ENCODE measurements at regions not wholly inside any gene's neighbourhood (a gene's known extent, or its start where the extent isn't known, plus 50 kb on each side); places are given as distances from the start of the nearest gene placed in this dataset.
"Not testable (repeated sequence)": the region's sequence is repeated elsewhere in the genome, so short reads cannot be mapped to it uniquely, and the experiment has no call there.

DNA sequence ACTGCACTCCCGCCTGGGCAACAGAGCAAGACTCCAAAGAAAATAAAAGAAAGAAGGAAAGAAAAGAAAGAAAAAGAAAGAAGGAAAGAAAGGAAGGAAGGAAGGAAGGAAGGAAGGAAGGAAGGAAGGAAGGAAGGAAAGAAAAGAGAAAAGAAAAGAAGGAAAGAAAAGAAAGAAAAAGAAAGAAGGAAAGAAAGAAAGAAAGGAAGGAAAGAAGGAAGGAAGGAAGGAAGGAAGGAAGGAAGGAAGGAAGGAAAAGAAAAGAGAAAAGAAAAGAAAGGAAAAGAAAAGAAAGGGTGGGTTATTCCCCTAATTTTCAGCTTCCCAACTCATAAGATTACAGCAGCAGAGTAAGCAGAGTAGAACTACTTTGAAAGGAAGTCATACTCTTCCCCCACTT lies 64.4 kb downstream of the TMEM200C start:
- DNase-seq = not testable (repeated sequence)

DNA sequence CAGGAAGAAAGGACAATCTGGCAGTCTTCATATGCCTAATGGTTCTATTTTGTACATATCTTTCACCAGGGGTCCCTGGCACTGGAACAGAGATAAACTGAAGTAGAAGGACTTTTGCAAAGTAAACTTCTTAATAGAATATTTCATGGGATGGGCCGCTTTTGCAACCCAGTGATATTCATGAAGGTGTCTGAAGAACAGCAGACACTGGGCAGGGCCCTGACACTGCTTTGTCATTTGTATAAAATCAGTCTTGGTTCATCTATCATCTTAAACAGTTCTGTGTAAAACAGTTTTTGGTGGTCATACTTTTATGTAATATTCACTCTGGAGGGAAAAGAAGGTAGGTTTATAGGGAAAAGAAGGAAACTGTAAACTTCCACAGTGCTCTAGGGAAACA lies 66.4 kb downstream of the TMEM200C start:
- DNase-seq = no peak

DNA sequence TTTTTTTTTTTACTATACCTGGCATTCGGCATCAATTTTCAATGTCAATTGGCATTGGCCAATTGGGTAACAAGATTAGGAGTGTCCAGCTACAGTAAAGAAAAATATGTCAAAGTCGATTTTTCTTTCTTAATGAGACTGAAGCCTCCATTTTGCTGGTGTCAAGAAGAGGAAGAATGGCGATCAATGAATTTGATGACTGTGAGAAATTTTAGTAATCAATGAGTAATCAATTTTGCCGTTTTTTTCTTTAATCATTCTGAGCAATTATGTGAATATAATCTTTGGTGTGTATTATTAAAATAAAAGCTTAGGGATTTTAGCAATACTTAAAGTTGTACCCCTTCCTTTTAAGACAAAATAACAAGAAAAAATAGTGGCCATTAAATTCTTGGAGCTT lies 69.7 kb downstream of the TMEM200C start:
- DNase-seq = no peak

DNA sequence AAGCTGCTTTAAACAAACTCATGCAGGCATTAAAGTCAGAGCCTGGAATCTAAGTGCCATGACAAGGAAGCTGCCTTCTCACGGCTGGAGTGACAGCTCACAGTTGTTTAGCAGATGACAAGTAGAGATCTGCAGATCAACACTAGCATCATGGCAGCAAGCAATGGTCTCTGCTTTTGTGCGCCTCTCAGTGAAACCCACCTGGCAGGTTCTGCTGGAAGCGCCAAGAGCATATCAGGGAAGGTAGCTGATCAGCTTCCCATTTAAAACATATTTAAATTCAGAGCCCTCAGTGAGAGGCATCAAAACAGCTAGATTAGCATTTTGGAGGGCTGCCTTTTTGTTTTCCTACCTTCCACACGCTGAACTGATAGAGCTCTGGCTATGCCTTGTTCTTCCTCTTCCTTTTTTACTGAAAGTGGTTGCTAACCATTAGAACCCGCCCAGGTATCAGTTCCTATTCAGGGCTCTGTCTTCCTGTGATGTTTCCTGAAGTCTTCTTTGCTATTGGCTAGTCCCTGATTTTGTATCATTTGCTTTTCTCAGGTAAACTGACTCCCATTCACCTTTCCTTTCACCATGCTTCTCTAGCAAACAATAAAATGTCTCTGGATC lies 70.8 kb downstream of the TMEM200C start:
- DNase-seq = no peak

DNA sequence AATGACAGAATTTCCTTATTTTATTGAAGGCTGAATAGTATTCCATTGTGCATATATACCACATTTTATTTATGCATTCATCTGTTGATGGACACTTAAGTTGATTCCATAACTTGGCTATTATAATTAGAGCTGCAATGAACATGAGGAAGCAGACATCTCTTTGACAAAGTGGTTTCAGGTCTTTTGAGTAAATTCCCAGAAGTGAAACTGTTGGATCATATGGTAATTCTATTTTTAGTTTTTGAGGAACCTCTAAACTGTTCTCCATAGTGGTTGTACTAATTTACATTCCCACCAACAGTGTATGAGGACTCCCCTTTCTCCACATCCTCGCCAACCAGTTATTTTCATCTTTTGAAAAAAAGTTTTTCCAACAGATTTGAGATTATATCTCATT lies 77.5 kb downstream of the TMEM200C start:
- DNase-seq = no peak

DNA sequence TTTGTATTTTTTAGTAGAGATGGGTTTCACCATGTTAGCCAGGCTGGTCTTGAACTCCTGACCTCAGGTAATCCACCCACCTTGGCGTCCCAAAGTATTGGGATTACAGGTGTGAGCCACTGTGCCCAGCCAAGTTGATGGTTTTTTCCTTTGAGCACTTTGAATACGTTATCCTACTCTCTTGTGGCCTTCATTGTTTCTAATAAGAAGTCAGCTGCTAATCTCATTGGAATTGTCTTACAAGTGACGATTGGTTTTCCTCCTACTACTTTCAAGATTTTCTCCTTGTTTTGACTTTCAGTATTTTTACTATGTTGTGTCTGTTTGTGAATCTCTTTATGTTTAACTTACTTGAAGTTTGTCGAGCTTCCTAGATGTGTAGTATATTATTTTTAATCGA lies 88.5 kb downstream of the TMEM200C start:
- DNase-seq = no peak

DNA sequence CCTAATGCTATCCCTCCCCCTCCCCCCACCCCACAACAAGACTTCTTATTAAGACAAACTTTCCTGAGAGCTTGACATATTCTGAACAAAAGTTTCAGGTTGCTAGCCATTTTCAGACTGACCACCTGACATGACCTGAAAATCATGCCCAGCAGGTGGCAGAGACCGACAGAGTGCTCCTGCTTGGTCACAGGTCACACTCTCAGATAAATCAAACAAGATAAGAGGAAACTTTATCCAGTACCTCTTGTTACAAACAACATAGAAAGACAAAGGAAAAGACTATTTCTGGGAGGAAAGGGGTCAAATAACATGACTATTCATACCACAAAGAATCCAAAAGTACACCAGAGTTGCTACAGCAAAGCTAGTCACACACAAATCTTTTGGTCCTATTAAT lies 107.4 kb downstream of the TMEM200C start:
- DNase-seq = no peak

DNA sequence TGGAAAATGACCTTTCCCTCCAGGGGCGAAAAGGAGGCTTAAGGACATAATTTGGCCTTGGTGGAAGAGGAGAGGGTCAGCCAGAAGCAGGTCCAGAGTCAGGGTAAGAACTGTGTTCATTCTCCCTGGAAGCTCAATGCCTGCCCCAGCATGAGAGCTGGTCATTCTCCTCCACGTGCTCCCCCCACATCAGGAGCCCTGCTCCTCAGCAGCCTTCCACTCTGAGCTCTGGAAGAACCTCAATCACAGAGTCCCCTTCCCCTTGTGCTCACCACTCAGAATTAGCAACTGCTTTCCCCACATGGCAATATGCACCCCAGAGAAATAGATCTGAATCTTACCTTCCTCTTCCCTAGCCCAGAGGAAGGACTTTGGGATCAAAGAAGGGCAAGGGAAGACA lies 115.4 kb downstream of the TMEM200C start:
- DNase-seq = no peak

DNA sequence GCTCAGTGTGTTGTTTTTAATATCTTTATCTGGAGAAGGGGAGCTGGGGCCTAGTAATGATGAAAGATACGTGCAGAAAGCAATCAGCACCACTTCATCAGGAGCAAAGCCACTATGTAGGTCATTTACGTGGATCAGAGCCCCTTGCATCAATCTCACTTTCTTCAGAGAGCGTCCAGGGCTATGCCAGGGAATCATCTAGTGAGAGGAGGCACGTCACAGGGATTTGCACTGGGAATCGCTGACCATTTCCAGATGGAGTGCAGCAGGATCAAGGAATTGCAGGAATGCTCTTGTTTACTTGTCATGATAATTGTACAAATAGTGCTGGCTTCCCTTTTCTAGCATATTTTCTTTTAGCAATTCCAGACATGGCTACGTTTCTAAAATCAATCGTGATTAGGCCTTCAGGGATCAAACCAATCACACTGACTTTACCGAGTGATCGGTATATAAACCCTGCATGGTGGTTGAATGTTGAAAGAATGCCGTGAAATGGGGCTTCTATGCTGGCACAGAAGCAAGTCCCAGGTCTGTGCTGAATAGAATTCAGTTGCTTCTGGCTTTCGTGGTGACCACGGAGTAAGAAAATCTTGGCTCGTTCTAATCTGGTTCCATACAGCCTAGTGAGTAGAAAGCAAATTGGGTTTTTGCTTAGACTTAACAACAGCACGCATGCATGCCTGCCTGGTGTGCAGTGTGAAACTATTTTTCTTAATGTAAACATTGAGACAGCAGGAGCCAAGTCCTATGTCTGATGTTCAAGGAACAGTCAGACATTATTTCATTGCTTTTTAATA lies 122.8 kb downstream of the TMEM200C start:
- DNase-seq = no peak

DNA sequence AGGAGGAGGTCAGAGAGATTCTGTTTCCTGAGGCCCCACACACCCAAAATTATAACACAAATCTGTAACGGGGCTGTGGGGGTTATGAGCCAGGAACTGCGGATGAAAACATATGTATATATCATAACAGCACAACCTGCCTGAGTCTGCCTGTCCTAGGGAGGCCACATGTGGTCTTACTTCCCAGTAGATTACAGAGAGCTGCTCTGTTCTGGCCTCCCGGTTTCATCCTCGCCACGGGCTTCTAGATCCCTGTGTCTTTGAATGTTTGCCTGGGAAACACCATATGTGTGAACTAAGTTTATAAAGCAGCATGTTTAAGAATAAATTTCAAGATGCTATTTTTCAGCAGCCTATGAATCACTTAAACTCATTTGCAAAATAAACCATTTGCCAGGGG lies 124.0 kb downstream of the TMEM200C start:
- no peak for DNase-seq

DNA sequence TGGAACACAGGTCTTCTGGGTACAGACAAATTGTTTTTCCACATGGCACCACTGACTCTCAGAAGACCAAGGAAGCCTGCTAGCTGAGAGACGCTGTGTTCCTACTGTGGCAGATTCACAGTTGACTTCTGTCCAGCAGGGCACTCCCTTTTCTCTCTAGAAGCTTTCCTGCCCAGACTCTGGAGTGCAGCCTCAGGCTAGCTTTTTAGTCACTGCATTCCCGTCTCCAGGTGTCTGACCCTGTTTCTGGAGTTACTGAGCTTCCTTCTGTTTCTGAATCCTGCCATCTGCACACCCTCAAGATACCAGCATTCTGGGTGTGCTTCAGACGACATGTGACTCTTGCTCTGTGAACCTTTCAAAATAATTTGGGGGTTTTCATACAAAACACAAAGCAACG lies 125.1 kb downstream of the TMEM200C start:
- DNase-seq = no peak

DNA sequence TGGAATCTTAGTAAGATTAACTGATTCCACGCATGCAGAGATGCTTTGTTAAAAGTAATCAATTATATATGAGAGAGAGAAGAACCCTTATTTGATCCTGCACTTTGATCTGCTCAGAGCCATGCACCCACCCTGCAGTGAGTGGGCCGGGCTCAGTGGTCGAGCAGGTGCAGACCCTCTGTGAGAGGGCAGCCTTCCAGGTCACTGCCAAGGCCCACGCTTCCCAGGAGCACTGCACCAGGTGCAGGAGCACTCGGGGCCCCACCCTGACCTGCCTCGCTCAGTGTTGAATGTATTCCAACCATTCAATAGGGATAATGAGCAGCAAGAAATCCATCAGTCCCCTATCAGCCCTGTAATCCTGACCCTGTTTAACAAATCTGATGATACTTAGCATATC lies 126.9 kb downstream of the TMEM200C start:
- DNase-seq = no peak

DNA sequence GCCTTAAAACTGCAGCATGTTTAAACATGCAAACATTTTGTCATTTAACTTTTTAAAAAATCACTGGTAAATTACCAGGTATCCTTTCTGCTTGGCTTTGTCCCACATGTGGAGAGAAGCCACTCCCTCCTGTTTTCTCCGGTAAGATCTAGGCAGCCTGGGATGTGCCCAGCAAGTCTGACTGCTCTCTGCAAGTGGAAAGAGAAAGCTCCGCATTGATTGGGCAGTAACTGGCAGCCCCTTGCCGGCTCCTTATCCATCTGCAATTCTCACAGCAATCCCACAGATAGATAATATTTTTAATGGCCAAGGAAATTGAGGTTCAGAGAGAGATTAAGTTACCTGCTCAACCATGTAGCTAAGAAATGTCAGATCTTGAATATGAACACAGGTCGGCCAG lies 136.1 kb downstream of the TMEM200C start:
- peak; percentile 13 for DNase-seq

DNA sequence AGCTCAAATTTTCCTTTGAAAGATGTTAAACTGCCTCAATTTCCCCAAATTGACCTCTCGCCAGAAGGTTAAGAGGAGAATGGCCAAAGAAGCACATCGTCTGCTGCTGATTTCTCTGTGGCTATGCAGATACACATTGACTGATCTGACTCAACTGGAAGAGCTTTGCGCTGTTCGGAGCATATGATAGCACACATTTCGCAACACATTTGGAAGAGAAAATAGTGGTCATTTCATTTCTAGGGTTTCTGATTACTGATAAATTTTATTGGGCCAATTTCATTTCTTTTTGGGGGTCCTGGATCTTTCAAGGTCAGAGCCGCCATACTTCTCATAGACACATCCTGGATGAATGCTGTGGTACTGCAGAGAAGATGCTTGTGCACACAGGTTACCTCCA lies 138.5 kb downstream of the TMEM200C start:
- DNase-seq = no peak

DNA sequence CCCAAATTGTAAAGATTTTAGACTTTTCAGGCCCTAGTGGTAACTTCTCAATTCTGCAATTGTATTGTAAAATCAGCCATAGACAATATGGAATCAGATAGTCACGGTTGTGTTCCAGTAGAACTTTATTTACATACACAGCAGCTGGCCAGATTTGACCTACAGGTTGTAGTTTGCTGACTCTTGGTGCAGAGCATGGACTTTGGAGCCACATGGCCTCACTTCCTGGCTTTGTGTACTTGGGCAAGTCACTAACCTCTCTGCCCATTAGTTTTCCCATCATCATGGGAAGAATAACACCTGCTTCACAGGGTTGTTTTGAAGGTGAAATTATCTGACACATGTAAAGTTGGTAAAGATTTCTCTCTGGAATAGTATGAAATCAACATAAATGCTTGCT lies 147.6 kb downstream of the TMEM200C start:
- DNase-seq = no peak

DNA sequence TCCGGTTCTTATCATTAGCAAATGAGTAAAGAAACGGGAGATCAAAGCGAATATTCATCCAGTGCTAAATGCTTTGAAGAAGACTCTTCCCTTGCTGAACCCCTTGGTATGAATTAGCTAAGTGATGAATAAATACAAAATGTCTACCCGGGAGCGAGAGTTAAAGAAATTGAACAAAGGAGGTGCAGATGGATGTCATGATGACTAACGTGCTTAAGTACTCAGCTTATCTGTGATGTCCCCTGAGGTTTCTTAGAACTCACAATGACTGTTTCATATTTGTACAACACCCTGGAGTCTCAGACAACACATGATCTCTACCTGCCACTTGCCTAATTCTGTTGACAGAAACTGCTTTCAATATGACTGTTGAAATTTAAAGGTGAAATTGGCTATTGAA lies 148.5 kb downstream of the TMEM200C start:
- DNase-seq = peak; percentile 32

DNA sequence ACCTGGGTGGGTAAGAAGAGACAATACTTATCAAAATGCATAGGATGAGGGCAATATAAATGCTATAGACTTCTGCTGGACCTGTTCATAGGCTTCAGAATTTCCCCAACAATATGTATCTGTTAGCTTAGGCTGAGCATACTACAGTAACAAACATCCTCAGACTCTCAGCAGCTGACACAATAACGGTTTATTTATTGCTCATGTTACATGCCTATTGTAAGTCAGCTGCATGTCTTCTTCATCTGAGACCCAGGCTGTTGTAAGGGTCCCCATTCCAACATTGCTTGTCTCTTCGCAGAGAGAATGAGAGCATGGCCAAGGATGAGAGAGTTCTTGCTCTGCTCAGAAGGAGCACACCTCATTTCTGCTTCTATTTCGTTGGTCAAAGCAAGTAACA lies 150.7 kb downstream of the TMEM200C start:
- DNase-seq = no peak

DNA sequence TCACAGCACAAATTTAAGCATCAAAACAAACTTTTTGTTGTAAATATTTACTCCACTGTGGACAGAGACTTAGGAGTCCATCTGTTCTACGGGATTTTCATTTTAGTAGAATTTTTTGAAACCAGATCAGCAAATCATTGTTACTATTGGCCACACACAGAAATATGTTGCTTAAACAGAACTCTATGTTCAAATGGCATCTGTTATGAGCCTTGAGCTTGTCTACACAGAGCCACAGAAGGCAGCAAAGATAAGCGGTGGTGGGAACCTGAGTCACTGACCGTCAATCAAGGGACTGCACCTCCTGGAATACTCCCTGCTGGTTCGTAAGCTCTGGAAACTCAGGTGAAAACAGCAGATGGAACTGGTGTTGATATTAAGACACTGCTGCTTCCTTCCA lies 156.8 kb downstream of the TMEM200C start:
- no peak for DNase-seq

DNA sequence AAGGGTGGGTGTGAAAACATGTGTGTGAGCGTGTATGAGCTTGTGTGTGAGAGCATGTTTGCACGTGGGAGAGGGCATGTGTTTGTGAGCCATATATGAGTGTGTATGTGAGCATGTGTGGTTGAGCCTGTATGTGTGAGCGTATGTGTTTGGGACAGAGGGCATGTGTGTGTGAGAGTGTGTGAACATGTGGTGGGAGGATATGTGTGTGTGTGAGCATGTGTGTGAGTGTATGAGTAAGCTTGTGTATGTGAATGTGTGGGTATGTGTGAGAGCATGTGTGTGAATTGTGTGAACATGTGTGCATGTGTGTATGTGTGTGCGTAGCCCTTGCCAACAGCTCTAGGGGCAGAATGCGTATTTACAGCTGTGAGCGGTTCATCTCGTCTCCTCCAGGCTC lies 163.0 kb downstream of the TMEM200C start:
- DNase-seq = no peak

DNA sequence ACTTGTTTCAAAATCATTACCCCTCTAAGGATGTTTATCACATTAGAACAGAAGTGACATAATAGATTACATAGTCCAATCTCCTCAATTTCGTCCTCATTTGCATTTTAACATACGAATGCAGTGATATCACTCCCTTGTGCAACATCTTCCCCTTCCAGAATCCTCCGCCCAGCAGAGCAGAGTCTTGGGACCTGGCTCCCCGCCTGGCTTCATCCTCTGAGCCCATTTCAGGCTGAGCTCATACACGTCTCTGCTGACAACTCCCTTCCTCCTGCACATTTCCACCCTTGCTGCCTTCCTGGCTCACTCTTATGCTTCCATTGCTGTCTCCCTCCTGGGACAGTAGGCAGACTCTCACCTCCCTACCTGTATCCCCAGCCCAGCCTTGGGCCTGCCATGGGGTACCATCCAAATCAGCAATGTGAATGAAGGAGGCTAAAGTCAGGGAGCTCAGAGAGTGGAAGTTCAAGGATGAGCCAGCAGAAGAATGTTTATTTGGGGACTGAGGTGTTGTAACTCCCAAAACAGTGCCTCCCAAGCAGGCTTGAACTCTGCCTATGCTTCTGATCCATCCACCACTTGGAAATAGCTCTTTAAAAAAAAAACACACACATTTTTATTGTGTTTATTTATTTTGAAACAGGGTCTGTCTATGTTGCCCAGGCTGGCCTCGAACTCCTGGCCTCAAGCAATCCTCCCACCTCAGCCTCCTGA lies 165.2 kb downstream of the TMEM200C start:
- DNase-seq = no peak

DNA sequence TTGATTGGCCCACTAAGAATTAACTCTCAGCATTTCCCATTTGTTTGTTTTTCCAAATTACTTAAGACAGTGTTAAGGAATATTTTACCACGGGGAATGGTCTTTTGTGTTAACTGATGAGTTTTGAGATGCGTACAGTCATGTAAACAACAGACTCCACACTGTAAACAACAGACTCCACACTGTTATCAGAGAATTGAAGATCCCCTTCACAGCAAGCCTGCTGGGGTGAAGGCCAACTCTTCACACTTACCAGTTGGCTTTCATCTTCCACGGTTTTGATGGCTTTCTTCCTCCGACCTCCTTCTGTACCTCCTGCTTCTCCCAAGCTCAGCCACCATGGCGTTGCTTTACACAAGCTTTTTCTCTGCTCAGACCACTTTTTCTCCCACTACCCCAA lies 166.8 kb downstream of the TMEM200C start:
- DNase-seq = no peak

DNA sequence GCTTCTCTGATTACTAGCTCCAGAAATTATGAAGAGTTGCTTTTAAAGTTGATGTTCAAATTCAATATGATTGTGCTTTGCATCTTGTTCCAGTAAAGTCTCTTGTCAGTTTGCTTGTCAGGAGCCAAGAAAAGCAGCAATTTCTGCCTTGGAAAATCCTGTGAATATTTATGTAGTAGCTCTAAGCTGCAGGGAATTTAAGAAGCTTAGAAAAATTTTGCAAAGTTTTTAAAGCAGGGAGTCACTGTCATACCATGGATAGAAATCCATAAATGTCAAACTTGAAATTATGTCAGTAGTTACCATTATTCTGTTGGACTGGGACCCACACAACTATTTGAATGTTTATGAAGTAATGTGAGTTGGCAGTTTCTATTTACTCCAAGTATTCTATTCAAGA lies 169.3 kb downstream of the TMEM200C start:
- DNase-seq = no peak

DNA sequence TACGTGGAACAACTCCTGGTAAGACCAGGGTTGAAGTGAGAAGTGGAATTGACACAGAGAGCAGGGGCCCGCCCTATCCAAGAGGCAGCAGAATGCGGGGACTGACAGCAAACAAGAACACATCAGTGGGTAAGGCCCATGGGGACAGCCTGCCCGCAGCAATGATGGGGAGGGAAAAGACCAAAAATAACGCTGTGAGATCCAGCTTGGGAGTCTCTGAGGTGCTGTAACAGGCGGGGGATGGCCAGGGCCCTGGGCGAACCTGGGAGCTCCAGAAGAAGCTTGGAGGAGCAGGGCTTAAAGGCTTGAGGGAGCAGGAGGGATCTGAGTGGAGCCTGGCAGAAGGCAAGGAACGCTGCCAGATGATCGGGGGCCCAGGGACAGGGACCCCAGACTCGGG lies 173.4 kb downstream of the TMEM200C start:
- no peak for DNase-seq

DNA sequence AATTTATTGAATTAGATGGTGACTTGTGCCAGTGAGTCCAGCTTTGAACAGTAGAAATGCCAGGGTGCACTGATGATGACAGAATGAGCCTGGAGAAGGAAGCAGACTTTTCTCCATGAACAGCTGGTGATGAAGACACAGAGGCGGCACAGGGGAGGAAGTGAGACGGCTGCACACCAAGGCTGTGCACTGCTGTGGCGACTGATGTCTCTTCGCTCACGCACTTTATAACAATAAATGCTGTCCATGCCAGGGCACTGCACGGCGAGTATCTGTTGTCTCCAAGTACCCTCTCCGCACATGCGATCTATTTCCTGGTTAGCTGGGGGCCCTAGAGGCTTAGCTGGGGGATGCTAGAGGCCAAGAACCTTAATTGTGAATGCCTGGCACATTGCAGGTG lies 175.2 kb downstream of the TMEM200C start:
- no peak for DNase-seq
